ENCODE measurements at regions not wholly inside any gene's neighbourhood (a gene's known extent, or its start where the extent isn't known, plus 50 kb on each side); places are given as distances from the start of the nearest gene placed in this dataset.

DNA sequence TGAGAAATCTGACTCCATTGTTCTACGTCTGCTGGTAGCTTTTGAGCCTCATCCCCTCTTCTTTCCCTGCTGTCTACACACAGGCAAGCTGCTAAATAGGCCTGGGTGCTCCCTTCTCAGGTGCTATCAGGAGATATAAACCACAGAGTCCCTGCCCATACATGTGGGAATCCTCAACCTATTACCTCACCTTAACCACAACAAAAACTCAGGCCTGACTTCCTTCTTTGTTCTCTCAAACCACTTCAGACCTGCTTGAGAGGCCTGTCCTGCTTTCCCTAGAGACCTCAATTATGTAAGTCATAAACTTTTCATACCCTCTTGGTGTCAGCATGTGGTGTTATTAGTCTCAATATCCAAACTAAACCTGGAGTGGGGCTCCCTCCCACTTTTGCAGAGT, 75.0 kb upstream of the MAGI2 start:
- TF ChIP-seq CTCF (IDR thresholded peaks at IDR 0.05) (no peak), ZFX (IDR thresholded peaks at IDR 0.05; ENCODE audit: borderline replicate concordance) (no peak)
